ENCODE measurements at regions not wholly inside any gene's neighbourhood (a gene's known extent, or its start where the extent isn't known, plus 50 kb on each side); places are given as distances from the start of the nearest gene placed in this dataset.

GRCh38 chr6:100160930-100161329 lies 166.9 kb upstream of the MCHR2 start:
- TF ChIP-seq FOXP2 (optimal IDR thresholded peaks at IDR 0.05; ENCODE audit: borderline replicate concordance, extremely low read depth, extremely low read length, insufficient read depth), result no peak

- TF ChIP-seq POLR2AphosphoS5 (IDR thresholded peaks at IDR 0.05; ENCODE audit: low read depth, low read length) (no peak), TAF1 (IDR thresholded peaks at IDR 0.05; ENCODE audit: borderline replicate concordance, insufficient read depth, low read length) (no peak), FOXP2 (optimal IDR thresholded peaks at IDR 0.05; ENCODE audit: borderline replicate concordance, extremely low read depth, extremely low read length, insufficient read depth) (no peak), REST (IDR thresholded peaks at IDR 0.05; ENCODE audit: insufficient read depth in 1 of 2, low read depth in 2 of 2, low read length in 2 of 2) (no peak), SIN3A (IDR thresholded peaks at IDR 0.05; ENCODE audit: borderline replicate concordance, insufficient read depth, low read length) (no peak)
Measured at GRCh38 chr6:100155141-100155540, 161.1 kb upstream of the MCHR2 start.

- no peak for TF ChIP-seq TAF1 (IDR thresholded peaks at IDR 0.05; ENCODE audit: borderline replicate concordance, insufficient read depth, low read length)
- no peak for TF ChIP-seq POLR2AphosphoS5 (IDR thresholded peaks at IDR 0.05; ENCODE audit: low read depth, low read length)
- no peak for TF ChIP-seq REST (IDR thresholded peaks at IDR 0.05; ENCODE audit: insufficient read depth in 1 of 2, low read depth in 2 of 2, low read length in 2 of 2)
- no peak for TF ChIP-seq FOXP2 (optimal IDR thresholded peaks at IDR 0.05; ENCODE audit: borderline replicate concordance, extremely low read depth, extremely low read length, insufficient read depth)
- no peak for TF ChIP-seq SIN3A (IDR thresholded peaks at IDR 0.05; ENCODE audit: borderline replicate concordance, insufficient read depth, low read length)
Measured at GRCh38 chr6:100153636-100154275, 159.7 kb upstream of the MCHR2 start.

- TF ChIP-seq SIN3A (IDR thresholded peaks at IDR 0.05; ENCODE audit: borderline replicate concordance, insufficient read depth, low read length) (no peak), FOXP2 (optimal IDR thresholded peaks at IDR 0.05; ENCODE audit: borderline replicate concordance, extremely low read depth, extremely low read length, insufficient read depth) (no peak), TAF1 (IDR thresholded peaks at IDR 0.05; ENCODE audit: borderline replicate concordance, insufficient read depth, low read length) (no peak)
Measured at GRCh38 chr6:100152201-100152600, 158.2 kb upstream of the MCHR2 start.

- TF ChIP-seq TAF1 (IDR thresholded peaks at IDR 0.05; ENCODE audit: borderline replicate concordance, insufficient read depth, low read length) (no peak), POLR2AphosphoS5 (IDR thresholded peaks at IDR 0.05; ENCODE audit: low read depth, low read length) (no peak), SIN3A (IDR thresholded peaks at IDR 0.05; ENCODE audit: borderline replicate concordance, insufficient read depth, low read length) (no peak), FOXP2 (optimal IDR thresholded peaks at IDR 0.05; ENCODE audit: borderline replicate concordance, extremely low read depth, extremely low read length, insufficient read depth) (no peak), REST (IDR thresholded peaks at IDR 0.05; ENCODE audit: insufficient read depth in 1 of 2, low read depth in 2 of 2, low read length in 2 of 2) (no peak)
Measured at GRCh38 chr6:100144991-100145390, 151.0 kb upstream of the MCHR2 start.

GRCh38 chr6:100138346-100139022 lies 144.5 kb upstream of the MCHR2 start:
- TF ChIP-seq REST (IDR thresholded peaks at IDR 0.05; ENCODE audit: insufficient read depth in 1 of 2, low read depth in 2 of 2, low read length in 2 of 2), result no peak
- TF ChIP-seq SIN3A (IDR thresholded peaks at IDR 0.05; ENCODE audit: borderline replicate concordance, insufficient read depth, low read length), result no peak
- TF ChIP-seq FOXP2 (optimal IDR thresholded peaks at IDR 0.05; ENCODE audit: borderline replicate concordance, extremely low read depth, extremely low read length, insufficient read depth), result no peak
- TF ChIP-seq POLR2AphosphoS5 (IDR thresholded peaks at IDR 0.05; ENCODE audit: low read depth, low read length), result no peak
- TF ChIP-seq TAF1 (IDR thresholded peaks at IDR 0.05; ENCODE audit: borderline replicate concordance, insufficient read depth, low read length), result no peak
